GM19240 (cell line): ENCODE measurements at regions not wholly inside any gene's neighbourhood (a gene's known extent, or its start where the extent isn't known, plus 50 kb on each side); places are given as distances from the start of the nearest gene placed in this dataset.

Source experiments
- DNase-seq: peaks from one replicate; pipeline ENCODE4 v3.0.0; 2011; ENCODE audit warnings: low spot score; ENCODE audit not compliant: insufficient read length

- no peak for DNase-seq
Observed at GRCh38 chr10:9869205-9869604, 1148.5 kb upstream of the CELF2 start.

GRCh38 chr10:9869606-9870176 lies 1148.0 kb upstream of the CELF2 start:
- no peak for DNase-seq

- DNase-seq, result no peak
Observed at GRCh38 chr10:9875353-9875752, 1142.3 kb upstream of the CELF2 start.

GRCh38 chr10:9877978-9878377 lies 1139.7 kb upstream of the CELF2 start:
- DNase-seq, result no peak

- no peak for DNase-seq
Observed at GRCh38 chr10:9878383-9878782, 1139.3 kb upstream of the CELF2 start.

GRCh38 chr10:9885761-9886160 lies 1131.9 kb upstream of the CELF2 start:
- no peak for DNase-seq

- no peak for DNase-seq
Observed at GRCh38 chr10:9886772-9887171, 1130.9 kb upstream of the CELF2 start.

GRCh38 chr10:9895453-9895852 lies 1122.2 kb upstream of the CELF2 start:
- DNase-seq, result no peak

GRCh38 chr10:9895981-9896380 lies 1121.7 kb upstream of the CELF2 start:
- DNase-seq, result no peak

GRCh38 chr10:9898633-9899395 lies 1118.9 kb upstream of the CELF2 start:
- no peak for DNase-seq

- no peak for DNase-seq
Observed at GRCh38 chr10:9900751-9901150, 1116.9 kb upstream of the CELF2 start.

GRCh38 chr10:9901971-9902370 lies 1115.7 kb upstream of the CELF2 start:
- DNase-seq, result no peak

- DNase-seq, result no peak
Observed at GRCh38 chr10:9910446-9910845, 1107.2 kb upstream of the CELF2 start.

GRCh38 chr10:9911488-9911887 lies 1106.2 kb upstream of the CELF2 start:
- no peak for DNase-seq

GRCh38 chr10:9913876-9914514 lies 1103.7 kb upstream of the CELF2 start:
- no peak for DNase-seq

GRCh38 chr10:9921544-9921943 lies 1096.1 kb upstream of the CELF2 start:
- no peak for DNase-seq

GRCh38 chr10:9922126-9922870 lies 1095.4 kb upstream of the CELF2 start:
- DNase-seq, result no peak

GRCh38 chr10:9926003-9926402 lies 1091.7 kb upstream of the CELF2 start:
- no peak for DNase-seq

- no peak for DNase-seq
Observed at GRCh38 chr10:9926881-9927280, 1090.8 kb upstream of the CELF2 start.

- DNase-seq, result no peak
Observed at GRCh38 chr10:9939716-9940115, 1078.0 kb upstream of the CELF2 start.

- DNase-seq, result no peak
Observed at GRCh38 chr10:9944690-9945089, 1073.0 kb upstream of the CELF2 start.

GRCh38 chr10:9950070-9950469 lies 1067.6 kb upstream of the CELF2 start:
- DNase-seq, result no peak
